ENCODE measurements at regions not wholly inside any gene's neighbourhood (a gene's known extent, or its start where the extent isn't known, plus 50 kb on each side); places are given as distances from the start of the nearest gene placed in this dataset.

GRCh38 chr10:8214587-8214986 is 160.1 kb downstream of the GATA3 start:
- no peak for TF ChIP-seq ISL1 (CRISPR knock-in tag; IDR thresholded peaks at IDR 0.05)
- no peak for TF ChIP-seq TSHZ2 (CRISPR knock-in tag; IDR thresholded peaks at IDR 0.05)
- TF ChIP-seq RARB (CRISPR knock-in tag; IDR thresholded peaks at IDR 0.05) = no peak
- TF ChIP-seq ZFP3 (CRISPR knock-in tag; IDR thresholded peaks at IDR 0.05) = no peak
- no peak for TF ChIP-seq ZC3H10 (CRISPR knock-in tag; IDR thresholded peaks at IDR 0.05)
- TF ChIP-seq ESRRG (CRISPR knock-in tag; IDR thresholded peaks at IDR 0.05) = no peak
- TF ChIP-seq SNAI2 (CRISPR knock-in tag; IDR thresholded peaks at IDR 0.05) = no peak
- no peak for TF ChIP-seq TOX (CRISPR knock-in tag; IDR thresholded peaks at IDR 0.05; ENCODE audit: borderline replicate concordance)
- no peak for TF ChIP-seq CSDC2 (CRISPR knock-in tag; IDR thresholded peaks at IDR 0.05)
- TF ChIP-seq ZNF565 (CRISPR knock-in tag; conservative IDR thresholded peaks at IDR 0.05; ENCODE audit: low read depth) = no peak
- no peak for TF ChIP-seq PATZ1 (CRISPR knock-in tag; IDR thresholded peaks at IDR 0.05; ENCODE audit: borderline replicate concordance)
- no peak for TF ChIP-seq CREB5 (CRISPR knock-in tag; IDR thresholded peaks at IDR 0.05; ENCODE audit: low read depth)
- no peak for TF ChIP-seq POU6F1 (CRISPR knock-in tag; IDR thresholded peaks at IDR 0.05; ENCODE audit: borderline replicate concordance, low read depth)
- TF ChIP-seq ZFP30 (CRISPR knock-in tag; IDR thresholded peaks at IDR 0.05) = no peak
- TF ChIP-seq TCF4 (CRISPR knock-in tag; IDR thresholded peaks at IDR 0.05; ENCODE audit: borderline replicate concordance) = no peak
- no peak for TF ChIP-seq CSRNP3 (CRISPR knock-in tag; IDR thresholded peaks at IDR 0.05)
- no peak for TF ChIP-seq OSR1 (CRISPR knock-in tag; IDR thresholded peaks at IDR 0.05)
- TF ChIP-seq ARNTL (CRISPR knock-in tag; IDR thresholded peaks at IDR 0.05; ENCODE audit: borderline replicate concordance, low read depth) = no peak
- TF ChIP-seq ZNF8 (CRISPR knock-in tag; IDR thresholded peaks at IDR 0.05) = no peak
- ATAC-seq = no peak

- TF ChIP-seq TOX (CRISPR knock-in tag; IDR thresholded peaks at IDR 0.05; ENCODE audit: borderline replicate concordance) (no peak), PPARA (CRISPR knock-in tag; IDR thresholded peaks at IDR 0.05; ENCODE audit: borderline replicate concordance) (no peak), SNAI2 (CRISPR knock-in tag; IDR thresholded peaks at IDR 0.05) (no peak), ZNF70 (CRISPR knock-in tag; IDR thresholded peaks at IDR 0.05) (no peak), ZNF565 (CRISPR knock-in tag; conservative IDR thresholded peaks at IDR 0.05; ENCODE audit: low read depth) (no peak), RARB (CRISPR knock-in tag; IDR thresholded peaks at IDR 0.05) (no peak), ZFP30 (CRISPR knock-in tag; IDR thresholded peaks at IDR 0.05) (no peak), GLIS3 (CRISPR knock-in tag; IDR thresholded peaks at IDR 0.05) (no peak), TCF4 (CRISPR knock-in tag; IDR thresholded peaks at IDR 0.05; ENCODE audit: borderline replicate concordance) (no peak), BACH2 (CRISPR knock-in tag; IDR thresholded peaks at IDR 0.05; ENCODE audit: borderline replicate concordance) (no peak), ARNTL (CRISPR knock-in tag; IDR thresholded peaks at IDR 0.05; ENCODE audit: borderline replicate concordance, low read depth) (no peak)
- no peak for ATAC-seq
Observed at GRCh38 chr10:8216893-8217292, 162.4 kb downstream of the GATA3 start.
